D721Med (cell line): ENCODE measurements at regions not wholly inside any gene's neighbourhood (a gene's known extent, or its start where the extent isn't known, plus 50 kb on each side); places are given as distances from the start of the nearest gene placed in this dataset.

Experiments
- DNase-seq: peaks from one replicate; pipeline ENCODE4 v3.0.0; 2011; ENCODE audit warnings: low spot score; ENCODE audit not compliant: insufficient read length
- FAIRE-seq: peaks from 2 replicates; lab custom pipeline; 2011; peaks lifted over from hg19 to GRCh38; lab: Jason Lieb, UNC
- CTCF ChIP-seq: IDR thresholded peaks from 2 replicates; pipeline ENCODE4 v1.5.1; 2012; ENCODE audit warnings: mild to moderate bottlenecking, control low read depth; ENCODE audit not compliant: insufficient read depth; ENCODE audit errors: missing control alignments

GRCh38 chr9:11038366-11038765 is 425.6 kb upstream of the PTPRD start:
- DNase-seq (no peak), FAIRE-seq (no peak)
- no peak for TF ChIP-seq CTCF

- no peak for FAIRE-seq
Measured at GRCh38 chr9:11039006-11039405, 426.2 kb upstream of the PTPRD start.

GRCh38 chr9:11045589-11045988 is 432.8 kb upstream of the PTPRD start:
- DNase-seq (no peak), FAIRE-seq (no peak)
- TF ChIP-seq CTCF: no peak

More at GRCh38 chr9:11039006-11039405, 426.2 kb upstream of the PTPRD start:
- no peak for DNase-seq
- TF ChIP-seq CTCF: no peak

GRCh38 chr9:11063263-11063662 is 450.5 kb upstream of the PTPRD start:
- FAIRE-seq: no peak
- TF ChIP-seq CTCF: no peak
- no peak for DNase-seq

- TF ChIP-seq CTCF: no peak
- DNase-seq (no peak), FAIRE-seq (no peak)
Measured at GRCh38 chr9:11064909-11065308, 452.1 kb upstream of the PTPRD start.

GRCh38 chr9:11072176-11072575 is 459.4 kb upstream of the PTPRD start:
- FAIRE-seq: no peak
- no peak for TF ChIP-seq CTCF
- DNase-seq: no peak

GRCh38 chr9:11086561-11086960 is 473.8 kb upstream of the PTPRD start:
- FAIRE-seq: no peak
- no peak for TF ChIP-seq CTCF
- DNase-seq: no peak
